GM19467 (cell line): ENCODE measurements at regions not wholly inside any gene's neighbourhood (a gene's known extent, or its start where the extent isn't known, plus 50 kb on each side); places are given as distances from the start of the nearest gene placed in this dataset.
"Not testable (repeated sequence)": the region's sequence is repeated elsewhere in the genome, so short reads cannot be mapped to it uniquely, and the experiment has no call there.

Experiments
- ATAC-seq: cut with Tn5 transposase; IDR thresholded peaks from one replicate; pipeline ENCODE4 v1.9.1; 2021; ENCODE audit warnings: mild to moderate bottlenecking, moderate library complexity; ENCODE audit not compliant: unreplicated experiment

DNA sequence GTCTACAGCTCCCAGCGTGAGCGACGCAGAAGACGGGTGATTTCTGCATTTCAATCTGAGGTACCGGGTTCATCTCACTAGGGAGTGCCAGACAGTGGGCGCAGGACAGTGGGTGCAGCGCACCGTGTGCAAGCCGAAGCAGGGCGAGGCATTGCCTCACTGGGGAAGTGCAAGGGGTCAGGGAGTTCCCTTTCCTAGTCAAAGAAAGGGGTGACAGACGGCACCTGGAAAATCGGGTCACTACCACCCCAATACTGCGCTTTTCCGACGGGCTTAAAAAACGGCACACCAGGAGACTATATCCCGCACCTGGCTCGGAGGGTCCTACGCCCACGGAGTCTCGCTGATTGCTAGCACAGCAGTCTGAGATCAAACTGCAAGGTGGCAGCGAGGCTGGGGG, 95.6 kb downstream of the GPX5 start:
- ATAC-seq: not testable (repeated sequence)

DNA sequence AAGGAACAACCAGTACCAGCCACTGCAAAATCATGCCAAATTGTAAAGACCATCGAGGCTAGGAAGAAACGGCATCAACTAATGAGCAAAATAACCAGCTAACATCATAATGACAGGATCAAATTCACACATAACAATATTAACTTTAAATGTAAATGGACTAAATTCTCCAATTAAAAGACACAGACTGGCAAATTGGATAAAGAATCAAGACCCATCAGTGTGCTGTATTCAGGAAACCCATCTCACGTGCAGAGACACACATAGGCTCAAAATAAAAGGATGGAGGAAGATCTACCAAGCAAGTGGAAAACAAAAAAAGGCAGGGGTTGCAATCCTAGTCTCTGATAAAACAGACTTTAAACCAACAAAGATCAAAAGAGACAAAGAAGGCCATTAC, 97.6 kb downstream of the GPX5 start:
- ATAC-seq: not testable (repeated sequence)

DNA sequence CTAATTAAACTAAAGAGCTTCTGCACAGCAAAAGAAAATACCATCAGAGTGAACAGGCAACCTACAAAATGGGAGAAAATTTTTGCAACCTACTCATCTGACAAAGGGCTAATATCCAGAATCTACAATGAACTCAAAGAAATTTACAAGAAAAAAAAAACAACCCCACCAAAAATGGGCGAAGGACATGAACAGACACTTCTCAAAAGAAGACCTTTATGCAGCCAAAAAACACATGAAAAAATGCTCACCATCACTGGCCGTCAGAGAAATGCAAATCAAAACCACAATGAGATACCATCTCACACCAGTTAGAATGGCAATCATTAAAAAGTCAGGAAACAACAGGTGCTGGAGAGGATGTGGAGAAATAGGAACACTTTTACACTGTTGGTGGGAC, 100.7 kb downstream of the GPX5 start:
- not testable (repeated sequence) for ATAC-seq

DNA sequence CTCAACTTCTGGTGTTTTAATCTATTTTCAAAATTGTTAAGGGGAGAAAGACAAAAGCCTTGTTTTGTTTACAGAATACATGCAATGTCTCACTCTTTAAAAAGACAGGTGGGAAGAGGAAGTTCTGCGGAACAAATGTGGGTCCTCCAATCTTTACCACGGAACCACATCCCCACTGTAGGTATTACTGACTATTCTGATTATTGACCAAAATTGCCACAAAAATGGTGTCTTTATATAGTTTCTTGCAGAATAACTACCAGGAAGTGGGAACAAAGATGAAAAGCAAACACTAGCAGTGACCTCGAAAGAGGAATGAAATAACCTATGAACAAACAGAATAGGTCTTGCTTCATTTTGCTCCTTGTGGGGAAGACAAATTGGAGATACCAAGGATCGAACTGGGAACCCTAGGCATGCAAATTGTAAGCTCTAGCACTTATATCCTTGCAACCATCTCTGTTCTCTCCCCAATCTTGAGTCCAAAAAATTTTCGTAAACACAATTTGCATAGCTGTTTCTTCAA, 106.7 kb downstream of the GPX5 start:
- ATAC-seq: no peak

DNA sequence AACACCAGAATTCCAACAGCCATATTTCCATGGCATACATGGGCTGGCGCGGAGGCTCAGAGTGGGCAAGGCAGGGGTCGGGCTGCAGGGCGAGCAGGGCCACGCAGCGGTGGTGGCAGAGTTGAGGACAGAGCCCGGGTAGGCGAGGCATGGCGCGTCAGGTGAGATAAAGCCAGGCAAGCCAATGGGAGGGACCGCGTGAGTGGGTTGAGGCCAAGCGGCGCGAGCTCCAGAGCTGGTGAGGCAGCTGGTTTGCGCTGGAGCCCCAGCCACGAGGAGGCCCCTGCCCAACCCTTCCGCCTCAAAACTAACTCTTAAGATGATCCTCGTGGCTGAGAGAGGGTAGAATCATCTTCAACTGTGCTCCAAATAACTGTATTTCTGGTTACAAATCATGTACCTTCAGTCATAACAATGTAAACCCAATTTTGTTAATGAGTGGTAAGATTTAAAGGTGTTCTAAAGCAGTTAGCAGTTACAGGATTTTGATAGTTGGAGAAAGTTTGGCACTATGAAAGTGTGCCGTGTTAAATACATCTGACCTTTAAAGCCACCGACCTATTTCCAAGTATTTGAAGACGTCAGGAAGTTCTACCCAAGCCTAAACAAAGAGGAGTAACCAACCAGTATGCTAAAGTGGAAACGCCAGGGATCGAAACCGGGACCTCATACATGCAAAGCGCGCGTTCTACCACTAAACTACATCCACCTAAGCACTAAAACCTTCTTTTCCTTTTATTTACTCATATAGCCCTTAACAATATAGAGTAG, 107.9 kb downstream of the GPX5 start:
- no peak for ATAC-seq

DNA sequence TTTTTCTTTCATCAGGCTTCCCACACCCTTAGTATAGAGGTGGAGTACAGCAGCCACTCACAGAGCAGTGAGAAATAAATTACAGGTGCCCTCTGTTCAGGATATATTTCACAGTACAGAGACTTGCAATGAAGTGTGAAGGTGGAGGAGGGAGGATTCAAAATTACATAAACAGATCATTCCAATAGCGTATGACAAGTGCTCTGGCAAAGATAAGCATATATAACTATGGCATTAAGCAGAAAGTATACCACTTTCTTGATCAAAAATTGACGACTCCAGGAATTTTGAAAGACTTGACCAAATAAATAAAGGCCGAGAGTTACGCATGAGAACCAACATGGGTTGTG, 108.7 kb downstream of the GPX5 start:
- ATAC-seq: no peak

DNA sequence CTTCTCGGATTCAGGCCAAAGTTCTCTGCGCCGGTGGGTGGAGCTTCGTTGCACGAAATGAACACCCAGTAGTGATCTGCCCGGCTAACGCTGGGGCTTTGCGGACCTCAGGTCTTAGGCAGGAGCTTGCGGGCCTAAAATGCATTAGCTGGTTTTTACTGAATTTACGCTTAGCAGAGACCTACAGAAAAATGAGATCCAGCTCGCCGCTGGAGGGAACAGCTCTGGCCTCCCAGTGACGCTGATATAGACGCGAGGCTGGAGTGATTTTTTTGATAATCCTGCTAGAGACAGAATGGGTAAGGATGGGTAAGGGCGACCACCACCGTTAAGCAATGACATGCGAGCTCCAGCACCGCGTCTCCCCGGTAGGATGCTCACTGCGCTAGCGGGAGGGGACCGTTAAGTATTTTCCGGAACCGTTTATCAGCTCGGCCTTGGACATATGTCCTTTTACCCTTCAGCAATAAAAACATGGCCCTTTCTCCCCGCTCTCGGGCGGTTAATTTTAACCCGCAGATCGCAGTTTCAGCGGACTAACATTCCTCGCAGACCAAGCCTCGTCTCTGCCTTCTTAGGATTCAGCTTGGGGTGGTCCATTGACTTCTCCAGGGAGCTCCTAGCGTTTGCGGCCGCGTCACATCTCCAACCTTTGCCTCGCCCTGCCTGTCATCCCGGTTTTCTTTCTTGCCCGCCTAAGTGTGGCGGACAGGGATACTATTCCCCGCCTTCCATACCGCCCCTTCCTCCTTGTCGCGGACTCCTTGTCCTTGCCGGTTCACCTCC, 109.3 kb downstream of the GPX5 start:
- ATAC-seq: no peak

DNA sequence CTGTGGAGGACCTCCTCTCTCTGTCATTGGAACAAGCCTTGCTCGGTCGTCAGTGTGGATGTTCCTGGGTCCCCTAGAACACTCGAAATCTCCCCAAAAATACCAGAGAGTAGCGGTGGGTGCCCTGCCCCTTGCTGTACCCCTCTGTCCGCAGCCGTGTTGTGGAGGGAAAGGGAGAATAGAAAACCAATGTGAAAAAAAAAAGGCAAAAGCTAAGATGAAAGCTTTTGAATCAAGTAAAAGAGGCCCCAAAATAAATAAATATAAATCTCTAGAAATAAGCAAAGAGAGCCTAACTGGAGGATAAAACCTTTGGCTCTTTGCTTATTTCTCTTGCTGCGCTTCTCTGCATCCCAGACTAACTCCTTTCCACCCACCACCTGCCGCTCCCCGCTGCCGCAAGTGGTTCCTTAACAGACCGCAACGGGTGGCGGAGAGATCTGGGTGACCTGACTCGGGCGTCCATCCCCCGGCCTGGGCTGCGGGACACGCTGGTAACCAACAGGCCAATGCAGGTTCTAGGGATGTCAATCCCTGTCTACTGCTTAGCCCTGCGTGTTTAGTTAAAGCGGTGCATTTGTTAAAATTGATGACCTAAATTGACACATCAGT, 110.0 kb downstream of the GPX5 start:
- ATAC-seq: no peak

DNA sequence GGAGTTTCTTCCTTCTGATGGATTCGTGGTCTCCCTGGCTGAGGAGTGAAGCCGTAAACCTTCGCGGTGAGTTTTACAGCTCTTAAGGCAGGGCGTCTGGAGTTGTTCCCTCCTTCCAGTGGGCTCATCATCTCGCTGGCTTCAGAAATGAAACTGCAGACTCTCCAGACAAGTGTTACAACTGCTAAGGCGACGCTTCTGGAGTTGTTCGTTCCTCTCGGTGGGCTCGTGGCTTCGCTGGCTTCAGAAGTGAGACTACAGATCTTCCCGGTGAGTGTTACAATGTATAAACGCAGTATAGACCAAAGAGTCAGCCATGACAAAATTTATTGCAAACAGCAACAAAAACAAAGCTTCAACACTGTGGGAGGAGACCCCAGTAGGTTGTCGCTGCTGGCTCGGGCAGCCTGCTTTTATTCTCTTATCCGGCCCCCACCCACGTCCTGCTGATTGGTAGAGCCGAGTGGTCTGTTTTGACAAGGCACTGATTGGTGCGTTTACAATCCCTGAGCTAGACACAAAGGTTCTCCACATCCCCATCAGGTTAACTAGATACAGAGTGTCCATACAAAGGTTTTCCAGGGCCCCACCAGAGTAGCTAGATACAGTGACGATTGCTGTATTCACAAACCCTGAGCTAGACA, 113.2 kb downstream of the GPX5 start:
- ATAC-seq: no peak

DNA sequence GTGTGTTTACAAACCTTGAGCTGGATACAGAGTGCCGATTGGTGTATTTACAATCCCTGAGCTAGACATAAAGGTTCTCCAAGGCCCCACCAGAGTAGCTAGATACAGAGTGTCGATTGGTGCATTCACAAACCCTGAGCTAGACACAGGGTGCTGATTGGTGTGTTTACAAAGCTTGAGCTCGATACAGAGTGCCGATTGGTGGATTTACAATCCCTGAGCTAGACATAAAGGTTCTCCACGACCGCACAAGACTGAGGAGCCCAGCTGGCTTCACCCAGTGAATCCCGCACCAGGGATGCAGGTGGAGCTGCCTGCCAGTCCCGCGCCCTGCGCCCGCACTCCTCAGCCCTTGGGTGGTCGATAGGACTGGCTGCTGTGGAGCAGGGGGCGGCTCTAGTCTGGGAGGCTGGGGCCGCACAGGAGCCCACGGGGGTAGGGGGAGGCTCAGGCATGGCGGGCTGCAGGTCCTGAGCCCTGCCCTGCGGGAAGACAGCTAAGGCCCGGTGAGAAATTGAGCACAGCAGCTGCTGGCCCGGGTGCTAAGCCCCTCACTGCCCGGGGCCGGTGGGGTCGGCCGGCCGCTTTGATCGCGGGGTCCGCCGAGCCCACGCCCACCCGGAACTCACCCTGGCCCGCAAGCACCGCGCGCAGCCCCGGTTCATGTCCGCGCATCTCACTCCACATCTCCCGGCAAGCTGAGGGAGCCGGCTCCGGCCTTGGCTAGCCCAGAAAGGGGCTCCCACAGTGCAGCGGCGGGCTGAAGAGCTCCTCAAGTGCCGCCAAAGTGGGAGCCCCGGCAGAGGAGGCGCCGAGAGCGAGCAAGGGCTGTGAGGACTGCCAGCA, 114.0 kb downstream of the GPX5 start:
- not testable (repeated sequence) for ATAC-seq

DNA sequence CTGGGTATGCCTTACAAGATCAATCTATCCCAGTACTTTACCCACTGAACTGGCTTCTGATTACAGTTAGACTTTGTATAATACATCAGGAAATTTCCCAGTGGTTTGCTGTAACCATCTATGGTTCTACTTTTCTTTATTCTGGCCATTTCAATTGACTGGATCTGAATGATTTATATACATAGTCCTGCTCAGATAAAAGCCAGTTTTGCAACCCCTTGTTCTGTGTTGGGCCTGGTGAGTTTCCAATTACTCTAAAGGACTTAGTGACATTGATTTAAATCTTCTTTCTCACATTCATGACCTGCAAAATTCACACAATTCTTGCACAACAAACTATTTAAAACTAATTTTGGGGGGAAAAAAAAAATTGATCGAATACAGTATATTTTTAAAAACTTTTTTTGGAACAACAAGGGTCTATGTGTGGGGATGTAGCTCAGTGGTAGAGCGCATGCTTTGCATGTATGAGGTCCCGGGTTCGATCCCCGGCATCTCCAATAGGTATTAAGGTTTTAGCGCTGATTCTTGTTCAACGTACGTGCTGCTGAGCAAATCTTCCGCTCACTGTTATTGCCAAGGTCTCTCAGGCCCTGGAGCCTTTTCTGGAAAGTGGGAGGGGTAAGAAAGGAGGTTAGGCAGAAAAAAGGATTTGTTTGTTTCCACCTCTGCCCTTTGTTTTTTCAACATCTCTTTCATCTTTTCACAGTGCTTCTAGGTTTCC, 117.5 kb downstream of the GPX5 start:
- ATAC-seq: no peak

DNA sequence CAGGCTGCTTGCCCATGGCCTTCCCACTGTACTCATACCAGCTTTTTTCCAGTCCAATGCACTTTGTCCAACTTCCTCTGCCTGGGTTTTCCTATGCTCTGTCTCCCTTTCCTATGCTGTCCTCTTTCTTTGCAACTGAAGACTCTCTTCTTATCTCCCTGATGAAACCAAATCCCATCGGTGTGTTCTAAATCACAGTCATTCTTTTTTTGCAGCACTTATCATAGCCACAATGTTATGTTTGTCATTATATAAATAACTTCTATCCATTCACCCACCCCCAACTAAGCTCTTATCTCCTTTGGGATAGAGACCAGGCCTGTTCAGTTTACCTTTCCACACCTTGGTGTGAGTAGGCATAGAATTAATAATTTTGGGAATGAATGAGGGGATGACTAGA, 121.0 kb downstream of the GPX5 start:
- ATAC-seq: no peak

DNA sequence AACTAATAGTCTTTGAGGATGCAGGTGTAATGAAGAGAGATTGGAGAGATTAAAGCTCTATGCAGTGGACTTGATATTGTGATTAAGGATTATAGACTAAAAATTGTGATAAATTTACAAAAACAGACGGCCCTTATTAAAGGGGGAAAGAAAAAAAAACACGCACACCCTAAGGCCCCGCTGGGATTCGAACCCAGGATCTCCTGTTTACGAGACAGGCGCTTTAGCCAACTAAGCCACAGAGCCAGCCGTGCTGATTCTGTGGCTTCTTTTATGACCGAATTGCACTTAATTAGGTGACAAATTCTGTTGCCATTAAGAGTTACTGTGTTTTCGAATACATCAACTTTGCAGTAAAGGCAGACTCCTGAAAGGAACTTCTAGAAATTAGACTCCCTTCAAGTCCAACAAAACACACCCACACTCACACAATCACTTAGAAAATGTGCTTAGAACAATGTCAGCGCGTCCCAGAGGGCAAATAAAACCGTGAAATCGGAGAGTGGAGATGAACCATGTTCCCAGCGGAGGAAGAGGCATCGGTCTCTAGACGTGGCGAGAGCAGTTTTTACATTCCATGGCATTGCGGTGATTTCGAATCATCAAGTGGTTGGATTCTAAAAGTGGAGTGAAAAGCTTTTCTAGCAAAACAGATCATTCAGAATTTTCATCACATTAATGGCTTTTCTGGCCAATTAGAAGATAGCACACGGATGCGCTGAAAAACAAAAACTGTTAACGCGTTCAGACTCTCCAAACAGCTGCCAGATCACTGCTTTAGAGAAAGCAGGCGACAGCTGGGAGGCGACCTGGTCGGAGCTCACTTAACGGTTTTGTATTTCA, 122.6 kb downstream of the GPX5 start:
- ATAC-seq: no peak

DNA sequence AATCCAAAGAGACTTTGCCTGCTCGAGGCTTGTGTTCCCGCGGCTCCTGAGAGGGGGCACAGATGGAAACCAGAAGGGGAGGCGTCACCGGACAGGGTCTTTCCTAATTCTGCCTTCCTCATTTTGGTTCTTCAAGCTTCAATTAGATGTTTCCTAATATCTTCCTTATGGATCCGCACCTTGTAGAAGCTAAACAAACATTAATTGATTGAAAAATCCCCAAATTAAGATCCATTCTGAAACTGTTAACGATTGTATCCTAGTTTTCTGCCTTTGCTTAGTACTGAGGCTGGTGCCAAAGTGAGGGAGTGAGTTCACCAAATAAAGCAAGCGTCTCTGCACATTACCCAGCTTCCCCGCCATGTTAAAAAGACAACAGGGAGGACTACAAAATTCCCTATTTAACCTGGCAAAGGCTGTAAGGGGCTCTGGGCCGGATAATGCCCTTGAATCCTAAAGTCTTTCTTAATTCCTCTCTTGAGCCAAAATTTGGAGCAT, 123.2 kb downstream of the GPX5 start:
- ATAC-seq: no peak

DNA sequence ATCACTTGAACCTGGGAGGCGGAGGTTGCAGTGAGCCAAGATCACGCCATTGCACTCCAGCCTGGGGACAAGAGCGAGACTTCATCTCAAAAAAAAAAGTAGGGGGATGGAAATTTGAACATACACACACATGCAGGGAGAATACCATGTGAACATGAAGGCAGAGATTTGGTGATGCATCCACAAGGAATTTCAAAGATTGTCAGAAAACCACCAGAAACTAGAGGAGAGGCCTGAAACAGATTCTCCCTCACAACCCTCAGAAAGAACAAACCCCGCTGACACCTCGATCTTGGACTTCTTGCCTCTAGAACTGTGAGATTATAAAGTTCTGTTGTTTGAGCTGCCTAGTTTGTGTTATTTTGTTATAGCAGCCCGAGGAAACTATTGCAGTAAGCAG, 125.5 kb downstream of the GPX5 start:
- no peak for ATAC-seq

DNA sequence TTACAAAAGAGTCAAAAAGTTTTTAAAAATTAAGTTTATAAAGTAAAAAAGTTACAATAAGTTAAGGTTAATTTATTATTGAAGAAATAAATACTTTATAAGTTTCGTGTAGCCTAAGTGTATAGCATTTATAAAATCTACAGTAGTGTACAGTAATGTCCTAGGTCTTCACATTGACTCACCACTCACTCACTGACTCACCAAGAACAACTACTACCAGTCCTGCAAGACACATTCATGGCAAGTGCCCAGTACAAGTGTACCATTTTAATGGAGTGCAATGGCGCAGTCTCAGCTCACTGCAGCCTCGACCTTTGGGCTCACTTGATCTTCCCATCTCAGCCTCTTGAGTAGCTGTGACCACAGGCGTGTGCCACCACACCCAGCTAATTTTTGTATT, 128.2 kb downstream of the GPX5 start:
- no peak for ATAC-seq

DNA sequence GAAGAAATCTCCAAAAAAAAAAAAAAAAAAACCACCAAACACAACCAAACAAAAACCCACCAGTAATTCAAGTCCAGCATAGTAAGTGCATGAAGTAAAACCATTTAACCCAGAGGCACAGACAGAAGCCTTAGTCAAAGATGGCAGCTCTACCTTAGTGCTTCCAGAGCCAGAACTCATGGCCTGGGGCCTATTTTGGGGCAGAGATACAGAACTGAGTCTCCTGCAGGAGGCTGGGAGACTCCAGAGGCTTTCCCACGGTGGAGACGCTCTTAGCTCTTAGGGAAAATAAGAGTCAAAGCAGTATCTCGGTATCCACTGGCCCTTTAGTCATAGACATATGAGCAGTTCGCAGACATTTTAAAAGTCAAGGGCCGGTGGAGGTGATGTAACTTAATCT, 129.5 kb downstream of the GPX5 start:
- ATAC-seq: no peak

DNA sequence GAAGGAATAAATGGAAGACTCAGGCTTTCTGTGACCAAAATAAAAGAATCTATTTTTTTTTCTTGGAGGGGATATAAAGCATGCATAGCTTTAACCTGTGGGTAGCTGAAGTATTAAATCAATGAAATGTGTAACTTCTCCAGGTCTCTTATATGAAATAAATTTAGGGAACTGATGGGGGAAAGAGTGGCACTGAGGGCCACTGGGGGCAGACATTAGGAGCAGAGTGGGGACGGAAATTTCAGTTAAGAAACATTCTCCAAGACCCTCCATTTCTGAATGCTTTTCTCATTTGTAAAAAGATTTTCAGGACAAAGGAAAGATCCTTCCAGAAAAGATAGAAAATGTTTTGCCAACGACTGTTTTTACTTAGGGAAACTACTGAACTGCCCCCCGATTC, 131.0 kb downstream of the GPX5 start:
- ATAC-seq: no peak

DNA sequence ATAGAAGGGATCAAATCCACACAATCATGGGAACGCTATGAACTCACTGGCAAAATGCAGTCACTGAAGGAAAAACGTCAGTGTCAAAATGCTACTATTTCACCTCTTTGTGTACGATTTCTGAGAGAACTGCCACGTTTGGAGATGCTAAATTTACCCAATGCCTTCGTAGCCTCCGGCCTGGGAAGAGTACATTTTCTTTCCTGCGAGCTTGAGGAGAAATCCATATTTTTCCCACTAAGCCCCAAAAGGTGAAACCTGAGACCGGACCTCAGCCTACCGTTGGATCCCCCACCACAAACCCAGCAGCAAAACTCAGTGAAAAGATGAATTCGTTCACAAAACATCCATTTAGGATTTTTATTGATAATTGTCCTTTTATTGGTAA, 131.7 kb downstream of the GPX5 start:
- ATAC-seq: no peak
